Activated naive CD4-positive, alpha-beta T cell (primary cell): ENCODE measurements at regions not wholly inside any gene's neighbourhood (a gene's known extent, or its start where the extent isn't known, plus 50 kb on each side); places are given as distances from the start of the nearest gene placed in this dataset.

Source experiments
- DNase-seq, 4 experiments: peaks; one replicate each; lab custom pipeline; 2025; lab: John Stamatoyannopoulos, UW

- no peak for DNase-seq
These were observed 60.2 kb upstream of the LCORL start for GRCh38 chr4:18081708-18082107.

GRCh38 chr4:18077808-18078207 lies 56.3 kb upstream of the LCORL start:
- DNase-seq = no peak

GRCh38 chr4:18075823-18076433 lies 54.4 kb upstream of the LCORL start:
- peak in 1 of 4 experiments; percentile 4 for DNase-seq

DNA sequence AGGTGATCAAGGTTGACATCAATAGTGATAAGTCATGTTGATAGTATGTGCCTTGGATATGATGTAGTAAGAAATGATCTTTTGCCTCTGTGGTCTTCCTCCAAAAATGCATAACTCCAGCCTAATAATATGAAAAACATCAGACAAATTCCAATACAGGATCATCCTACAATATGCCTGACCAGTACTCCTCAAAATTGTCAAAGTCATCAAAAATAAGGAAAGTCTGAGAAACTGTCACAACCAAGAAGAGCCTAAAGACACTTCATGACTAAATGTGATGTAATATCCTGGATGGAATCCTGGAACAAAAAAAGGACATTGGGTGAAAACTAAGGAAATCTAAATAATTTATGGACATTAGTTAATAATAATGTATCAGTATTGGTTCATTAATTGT lies 50.3 kb upstream of the LCORL start:
- DNase-seq = no peak
